Activated CD4-positive, CD25-positive, alpha-beta regulatory T cell treated with anti-CD3 and anti-CD28 coated beads, Interleukin-2, amount 50 U/mL, for 24 hours (primary cell): ENCODE measurements at regions not wholly inside any gene's neighbourhood (a gene's known extent, or its start where the extent isn't known, plus 50 kb on each side); places are given as distances from the start of the nearest gene placed in this dataset.
"Not testable (repeated sequence)": the region's sequence is repeated elsewhere in the genome, so short reads cannot be mapped to it uniquely, and the experiment has no call there.

Experiments used
- ATAC-seq, 2 donors: fragments of 150-1000 bp; cut with Tn5 transposase; one replicate each; pipeline ENCODE4 v1.10.0; 2021; ENCODE audit warnings: mild to moderate bottlenecking in 1 of 2, moderate library complexity in 1 of 2

- ATAC-seq = peak in 1 of 2 donors; percentile 30
Observed at GRCh38 chr3:177830411-177830849, 633.1 kb upstream of the TBL1XR1 start.

GRCh38 chr3:177831361-177831760, 634.1 kb upstream of the TBL1XR1 start:
- ATAC-seq = no peak

GRCh38 chr3:177832880-177833279, 635.6 kb upstream of the TBL1XR1 start:
- no peak for ATAC-seq

GRCh38 chr3:177833332-177833731, 636.0 kb upstream of the TBL1XR1 start:
- no peak for ATAC-seq

GRCh38 chr3:177835008-177835407, 637.7 kb upstream of the TBL1XR1 start:
- ATAC-seq = no peak

- ATAC-seq = no peak
Observed at GRCh38 chr3:177835917-177836316, 638.6 kb upstream of the TBL1XR1 start.

- no peak for ATAC-seq
Observed at GRCh38 chr3:177836671-177837070, 639.4 kb upstream of the TBL1XR1 start.

GRCh38 chr3:177837951-177838655, 640.8 kb upstream of the TBL1XR1 start:
- ATAC-seq = no peak

GRCh38 chr3:177838766-177839350, 641.6 kb upstream of the TBL1XR1 start:
- ATAC-seq = no peak

- ATAC-seq = no peak
Observed at GRCh38 chr3:177842302-177842701, 645.0 kb upstream of the TBL1XR1 start.

GRCh38 chr3:177842743-177843734, 645.8 kb upstream of the TBL1XR1 start:
- ATAC-seq = peak in 1 of 2 donors; percentile 36

- ATAC-seq = no peak
Observed at GRCh38 chr3:177852001-177852807, 654.9 kb upstream of the TBL1XR1 start.

- no peak for ATAC-seq
Observed at GRCh38 chr3:177855021-177855420, 657.7 kb upstream of the TBL1XR1 start.

GRCh38 chr3:177860184-177860583, 662.9 kb upstream of the TBL1XR1 start:
- ATAC-seq = no peak

GRCh38 chr3:177862962-177863491, 665.7 kb upstream of the TBL1XR1 start:
- ATAC-seq = no peak

GRCh38 chr3:177871267-177871666, 665.0 kb upstream of the KCNMB2 start:
- ATAC-seq = not testable (repeated sequence)

- ATAC-seq = no peak
Observed at GRCh38 chr3:177878192-177878591, 658.0 kb upstream of the KCNMB2 start.

- no peak for ATAC-seq
Observed at GRCh38 chr3:177878957-177879356, 657.3 kb upstream of the KCNMB2 start.

- ATAC-seq = no peak
Observed at GRCh38 chr3:177881351-177881750, 654.9 kb upstream of the KCNMB2 start.

GRCh38 chr3:177882124-177882648, 654.0 kb upstream of the KCNMB2 start:
- peak in 1 of 2 donors; percentile 36 for ATAC-seq

- ATAC-seq = no peak
Observed at GRCh38 chr3:177883091-177883490, 653.1 kb upstream of the KCNMB2 start.

- ATAC-seq = no peak
Observed at GRCh38 chr3:177883957-177884356, 652.3 kb upstream of the KCNMB2 start.
